ENCODE measurements at regions not wholly inside any gene's neighbourhood (a gene's known extent, or its start where the extent isn't known, plus 50 kb on each side); places are given as distances from the start of the nearest gene placed in this dataset.

DNA sequence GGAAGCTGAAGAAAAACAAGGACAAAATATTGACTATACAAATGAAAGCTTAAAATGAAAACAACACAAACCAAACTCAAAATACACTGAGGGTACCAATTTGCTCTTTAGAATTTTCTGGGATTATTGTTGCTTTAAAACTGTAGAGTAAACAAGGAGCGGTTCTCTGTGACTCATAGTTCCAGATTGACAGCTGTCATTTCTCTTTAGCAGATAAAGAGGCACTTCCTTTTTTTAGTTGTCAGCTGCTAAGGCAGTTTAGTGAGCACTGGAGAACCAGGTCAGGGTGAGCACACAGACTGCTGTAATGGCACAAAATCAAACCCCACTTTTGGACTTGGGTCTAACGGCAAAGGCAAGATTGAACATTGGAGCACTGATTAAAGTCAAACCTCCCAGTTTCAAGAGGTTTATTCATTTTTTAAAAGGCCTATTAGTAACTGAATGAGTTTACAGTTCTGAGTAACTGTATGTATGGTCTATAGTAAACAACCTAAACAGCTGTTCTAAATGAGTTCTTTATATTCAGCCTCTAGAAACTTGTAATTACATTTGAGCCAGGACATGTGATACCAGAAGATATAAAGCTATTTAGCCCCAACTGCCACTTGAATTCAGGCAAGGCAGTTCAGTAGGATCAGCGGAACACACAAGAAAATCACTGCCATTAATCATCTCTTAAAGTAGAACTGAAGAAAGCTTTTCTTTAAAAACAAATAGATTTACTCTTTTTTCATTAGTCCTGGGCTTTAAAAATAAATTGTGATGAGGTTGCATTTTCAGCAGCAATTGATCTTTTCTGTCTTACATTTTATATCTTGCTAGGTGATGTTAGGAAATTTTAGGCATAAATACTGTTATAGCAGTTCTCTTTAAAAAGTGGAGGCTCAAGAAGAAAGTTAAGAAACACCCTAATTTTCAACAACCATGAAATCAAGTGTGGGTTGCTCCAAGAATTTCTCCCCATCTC lies 71.7 kb upstream of the PRICKLE1 start:
- TF ChIP-seq MYC (IDR thresholded peaks at IDR 0.05; ENCODE audit: low read depth, low read length) (no peak), JUN (IDR thresholded peaks at IDR 0.05; ENCODE audit: borderline replicate concordance, insufficient read depth, insufficient read length, low read depth) (no peak), FOS (IDR thresholded peaks at IDR 0.05; ENCODE audit: borderline replicate concordance, insufficient read depth, low read length) (peak; percentile 3)
- TF ChIP-seq, protein P1, sequence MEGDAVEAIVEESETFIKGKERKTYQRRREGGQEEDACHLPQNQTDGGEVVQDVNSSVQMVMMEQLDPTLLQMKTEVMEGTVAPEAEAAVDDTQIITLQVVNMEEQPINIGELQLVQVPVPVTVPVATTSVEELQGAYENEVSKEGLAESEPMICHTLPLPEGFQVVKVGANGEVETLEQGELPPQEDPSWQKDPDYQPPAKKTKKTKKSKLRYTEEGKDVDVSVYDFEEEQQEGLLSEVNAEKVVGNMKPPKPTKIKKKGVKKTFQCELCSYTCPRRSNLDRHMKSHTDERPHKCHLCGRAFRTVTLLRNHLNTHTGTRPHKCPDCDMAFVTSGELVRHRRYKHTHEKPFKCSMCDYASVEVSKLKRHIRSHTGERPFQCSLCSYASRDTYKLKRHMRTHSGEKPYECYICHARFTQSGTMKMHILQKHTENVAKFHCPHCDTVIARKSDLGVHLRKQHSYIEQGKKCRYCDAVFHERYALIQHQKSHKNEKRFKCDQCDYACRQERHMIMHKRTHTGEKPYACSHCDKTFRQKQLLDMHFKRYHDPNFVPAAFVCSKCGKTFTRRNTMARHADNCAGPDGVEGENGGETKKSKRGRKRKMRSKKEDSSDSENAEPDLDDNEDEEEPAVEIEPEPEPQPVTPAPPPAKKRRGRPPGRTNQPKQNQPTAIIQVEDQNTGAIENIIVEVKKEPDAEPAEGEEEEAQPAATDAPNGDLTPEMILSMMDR (IDR thresholded peaks at IDR 0.05; ENCODE audit: extremely low read depth in 1 of 2, insufficient read depth in 1 of 2, low read depth in 1 of 2, low read length in 2 of 2) = no peak
- TF ChIP-seq, protein P2, sequence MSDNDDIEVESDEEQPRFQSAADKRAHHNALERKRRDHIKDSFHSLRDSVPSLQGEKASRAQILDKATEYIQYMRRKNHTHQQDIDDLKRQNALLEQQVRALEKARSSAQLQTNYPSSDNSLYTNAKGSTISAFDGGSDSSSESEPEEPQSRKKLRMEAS (IDR thresholded peaks at IDR 0.05; ENCODE audit: insufficient read depth, insufficient read length) = no peak
- H3K27me3 ChIP-seq (ENCODE audit: control insufficient read depth in 2 of 2, insufficient read depth in 2 of 2, low read length in 2 of 2) = no peaks in the 10 kb centered on the region
- H3K4me1 ChIP-seq (ENCODE audit: control insufficient read depth, extremely low read depth, insufficient read depth, low read length) = no peaks in the 10 kb centered on the region
- H2AFZ ChIP-seq (ENCODE audit: low read depth, low read length) = no peak overlapping the region
- DNase-seq (ENCODE audit: low read depth, low spot score) (no peak), FAIRE-seq (peak; percentile 26)
- no peaks in the 10 kb centered on the region for H3K9me3 ChIP-seq (replicated peaks; ENCODE audit: control insufficient read depth, insufficient read depth, low read length)
- ChIA-PET POLR2A (no interaction called here), CTCF (interaction anchor here (1.2 to 2.4 kb wide), 5 partner anchors 9 to 621 kb away, joined by 3 to 10 read pairs (median 3); no protein-coding TSS in a partner anchor)
- no peaks in the 10 kb centered on the region for H3K9me1 ChIP-seq (replicated peaks; ENCODE audit: control insufficient read depth, extremely low read depth, insufficient read depth, low read length)
- no peak overlapping the region for H3K4me3 ChIP-seq (replicated peaks in 1 of 3; ENCODE audit: insufficient read depth in 1 of 3, low read depth in 1 of 3, low read length in 3 of 3)
- H3K27ac ChIP-seq (ENCODE audit: insufficient read depth, low read depth, low read length) = no peak overlapping the region
- H4K20me1 ChIP-seq (replicated peaks; ENCODE audit: control insufficient read depth, extremely low read depth, insufficient read depth, low read length) = no peaks in the 10 kb centered on the region
- BruUV-seq (replicated peaks) = no TSS peak
- no peak overlapping the region for H3K4me2 ChIP-seq (ENCODE audit: insufficient read depth, low read length)
- intact Hi-C loops (cut with micrococcal nuclease) = no loop called here
- no peaks in the 10 kb centered on the region for H3K79me2 ChIP-seq (ENCODE audit: control insufficient read depth, insufficient read depth, low read length)
- H3K36me3 ChIP-seq (ENCODE audit: control insufficient read depth in 2 of 2, extremely low read depth in 1 of 2, insufficient read depth in 2 of 2, low read length in 2 of 2) = no peaks in the 10 kb centered on the region
- dilution Hi-C loops (cut with MboI; ENCODE audit: extremely low pct_ligation_motif_present, low sequenced_read_pairs) = no loop called here
- no peak overlapping the region for H3K9ac ChIP-seq (replicated peaks; ENCODE audit: extremely low read depth, insufficient read depth, low read length)

Data from endothelial cell of umbilical vein (primary cell).